ENCODE measurements at regions not wholly inside any gene's neighbourhood (a gene's known extent, or its start where the extent isn't known, plus 50 kb on each side); places are given as distances from the start of the nearest gene placed in this dataset.
"Not testable (repeated sequence)": the region's sequence is repeated elsewhere in the genome, so short reads cannot be mapped to it uniquely, and the experiment has no call there.

DNA sequence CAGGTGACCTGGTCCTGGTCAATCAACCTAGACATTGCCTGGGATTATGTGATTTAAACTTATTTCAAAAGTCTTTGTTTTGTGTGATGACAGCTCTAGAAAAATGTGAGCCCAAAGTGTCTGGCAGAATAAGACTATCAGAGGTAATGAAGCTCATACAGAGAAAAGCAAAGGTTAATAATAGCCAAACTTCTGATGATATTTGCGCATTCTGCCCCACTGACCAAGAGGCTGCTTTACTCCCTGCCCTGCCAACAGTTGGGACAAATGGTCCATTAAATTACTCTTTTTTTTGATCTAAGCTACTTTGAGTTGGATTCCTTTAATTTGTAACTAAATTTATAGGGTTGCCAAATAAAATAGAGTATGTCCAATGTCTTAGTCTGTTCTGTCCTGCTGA, 911.2 kb downstream of the MCTP2 start:
- no peak for DNase-seq (ENCODE audit: low spot score)

DNA sequence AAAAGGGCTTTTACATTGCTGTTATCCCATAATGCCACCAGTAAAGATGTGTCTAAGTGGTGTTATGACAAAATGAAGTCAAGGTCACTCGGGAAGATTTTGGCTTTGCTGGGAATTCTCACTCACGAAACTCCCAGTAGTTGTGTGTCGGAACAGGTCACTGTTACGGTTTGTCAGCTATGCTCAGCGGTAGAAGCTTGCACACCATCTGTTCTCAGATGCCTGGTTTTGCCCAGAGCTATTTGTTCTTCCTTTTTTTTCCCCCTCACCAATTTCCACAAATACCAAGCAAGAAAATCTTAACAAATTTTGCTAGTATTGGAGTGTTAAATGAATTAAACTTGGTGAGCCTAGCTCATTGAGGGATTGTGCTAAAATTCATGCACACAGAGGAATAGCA, 915.1 kb downstream of the MCTP2 start:
- DNase-seq (ENCODE audit: low spot score) = no peak

DNA sequence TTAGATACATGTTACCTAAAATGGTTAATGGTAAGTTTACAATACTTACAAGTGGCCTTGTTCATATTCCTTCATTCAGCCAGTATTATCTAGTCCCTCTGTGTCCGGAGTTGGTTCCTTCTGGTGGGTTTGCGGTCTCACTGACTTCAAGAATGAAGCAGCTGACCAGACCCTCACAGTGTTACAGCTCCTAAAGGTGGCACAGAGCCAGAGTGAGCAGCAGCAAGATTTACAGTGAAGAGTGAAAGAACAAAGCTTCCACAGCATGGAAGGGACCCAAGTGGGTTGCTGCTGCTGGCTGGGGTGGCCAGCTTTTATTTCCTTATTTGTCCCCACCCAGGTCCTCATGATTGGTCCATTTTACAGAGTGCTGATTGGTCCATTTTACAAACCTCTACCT, 916.8 kb downstream of the MCTP2 start:
- DNase-seq (ENCODE audit: low spot score) = no peak

DNA sequence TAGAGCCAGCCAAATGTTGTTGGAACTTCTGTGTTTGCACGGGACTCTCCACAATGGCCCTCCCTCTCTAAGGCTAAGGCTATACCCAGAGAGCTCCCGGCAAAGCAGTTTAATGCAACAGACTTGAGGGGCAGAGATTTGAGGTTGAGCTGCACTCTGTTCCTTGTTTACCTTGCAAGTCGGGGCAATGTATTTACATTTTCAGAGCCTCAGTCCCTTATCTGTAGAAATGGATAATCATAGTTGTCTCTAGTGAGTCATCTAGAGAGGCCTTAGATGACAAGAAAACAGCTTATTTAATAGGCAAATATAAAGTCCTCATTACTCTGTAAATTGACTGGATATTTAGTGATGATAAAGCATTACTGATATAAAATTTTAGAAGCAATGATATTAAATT, 917.7 kb downstream of the MCTP2 start:
- DNase-seq (ENCODE audit: low spot score) = no peak

DNA sequence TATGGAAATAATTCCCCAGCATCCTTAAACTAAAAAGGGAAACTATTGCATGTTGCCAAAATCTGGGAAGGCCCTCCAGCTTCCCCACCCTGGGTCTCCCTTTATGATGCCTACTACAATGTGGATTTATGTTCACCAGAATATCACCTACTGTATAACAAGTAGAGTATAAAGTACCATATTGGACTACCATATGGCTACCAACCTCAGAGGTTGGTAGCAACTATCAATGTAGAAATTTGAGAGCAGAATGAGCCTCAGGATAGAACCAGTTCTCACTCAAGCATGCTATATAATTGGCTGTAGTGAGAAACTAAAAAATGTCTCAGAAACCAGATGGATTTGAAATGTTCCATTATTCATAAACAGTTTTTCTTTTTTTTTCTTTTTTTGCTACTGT, 918.4 kb downstream of the MCTP2 start:
- DNase-seq (ENCODE audit: low spot score) = no peak

DNA sequence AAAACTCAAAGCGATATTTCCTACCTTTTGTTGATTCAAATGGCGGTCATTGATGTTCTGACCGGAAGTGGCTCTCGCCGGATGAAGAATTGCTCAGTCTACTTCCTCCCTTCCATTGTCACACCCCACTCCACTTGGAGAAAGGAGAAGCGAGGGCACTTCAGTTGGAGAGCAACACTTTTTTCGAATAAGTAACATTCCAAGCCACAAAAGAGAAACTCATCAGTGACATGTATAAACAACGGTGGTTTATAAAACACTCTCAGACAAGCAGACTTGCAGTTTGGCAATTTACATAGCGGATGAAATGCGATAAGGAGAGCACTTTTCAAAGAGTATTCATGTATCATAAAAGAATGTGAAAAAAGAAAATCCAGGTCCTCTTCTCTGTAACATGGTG, 919.1 kb downstream of the MCTP2 start:
- DNase-seq (ENCODE audit: low spot score) = no peak

DNA sequence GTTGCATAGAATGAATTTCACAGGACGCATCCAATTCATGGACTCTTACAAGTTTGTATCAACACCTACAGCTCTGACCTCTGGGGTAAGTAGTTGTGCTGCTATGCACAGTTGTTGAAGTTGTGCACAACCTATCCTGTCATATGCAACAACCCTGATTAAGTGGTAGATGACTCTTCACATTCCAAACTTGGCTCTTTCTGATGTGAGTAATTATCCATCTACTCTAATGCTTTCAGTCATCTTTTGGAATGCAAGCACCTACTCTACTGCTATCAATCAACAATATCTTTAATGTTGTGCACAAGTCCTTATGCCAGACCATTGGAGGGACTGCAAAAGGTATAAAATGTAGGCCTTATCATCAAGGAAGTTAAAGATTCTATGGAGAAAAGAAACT, 921.4 kb downstream of the MCTP2 start:
- DNase-seq (ENCODE audit: low spot score) = no peak

DNA sequence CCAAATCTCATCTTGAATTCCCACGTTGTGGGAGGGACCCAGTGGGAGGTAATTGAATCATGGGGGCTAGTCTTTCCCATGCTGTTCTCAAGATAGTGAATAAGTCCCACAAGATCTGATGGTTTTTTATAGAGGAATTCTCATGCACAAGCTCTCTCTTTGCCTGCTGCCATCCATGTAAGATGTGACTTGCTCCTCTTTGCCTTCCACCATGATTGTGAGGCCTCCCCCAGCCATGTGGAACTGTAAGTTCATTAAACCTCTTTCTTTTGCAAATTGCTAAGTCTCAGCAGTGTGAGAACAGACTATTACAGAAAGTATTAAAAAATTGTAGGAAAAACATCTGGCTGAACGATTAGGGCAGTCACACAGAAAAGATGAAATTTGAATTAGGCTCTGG, 921.8 kb downstream of the MCTP2 start:
- DNase-seq (ENCODE audit: low spot score) = not testable (repeated sequence)

DNA sequence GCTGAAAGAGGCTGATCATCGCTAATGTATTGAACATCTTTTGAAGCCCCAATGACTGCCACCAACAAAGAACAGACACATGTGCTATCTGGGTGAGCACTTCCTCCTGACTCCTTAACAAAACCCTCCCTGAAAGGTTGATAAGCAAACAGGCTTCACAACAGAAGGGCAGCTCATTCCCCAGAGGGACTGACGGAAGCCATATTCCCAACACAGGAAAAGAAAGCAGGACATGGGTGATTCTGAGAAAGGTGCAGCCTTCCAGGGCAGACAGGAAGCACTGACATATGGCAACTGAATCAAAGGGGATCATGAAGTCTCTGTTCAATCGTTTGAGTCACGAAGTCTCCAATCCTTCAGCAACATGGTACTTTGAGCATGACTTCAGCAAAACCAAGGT, 929.0 kb downstream of the MCTP2 start:
- DNase-seq (ENCODE audit: low spot score) = no peak

DNA sequence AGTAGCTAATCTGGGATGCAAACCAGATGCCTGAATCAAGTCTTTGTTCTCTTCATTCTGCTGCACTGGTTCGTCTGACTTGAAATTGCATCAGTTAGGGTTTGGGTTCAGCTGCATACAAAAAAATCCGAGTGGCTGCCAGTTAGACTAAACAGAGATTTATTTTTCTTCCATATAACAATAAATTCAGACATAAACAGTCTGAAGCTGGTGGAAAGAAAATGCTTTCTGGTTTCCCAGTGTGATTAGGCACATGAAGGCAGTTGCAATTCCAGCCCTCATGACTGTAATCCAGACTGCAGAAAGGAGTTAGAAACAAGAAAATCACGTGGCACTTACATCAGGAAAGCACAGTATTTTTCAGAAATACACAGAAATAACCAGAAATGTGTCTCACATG, 930.7 kb downstream of the MCTP2 start:
- DNase-seq (ENCODE audit: low spot score) = no peak

DNA sequence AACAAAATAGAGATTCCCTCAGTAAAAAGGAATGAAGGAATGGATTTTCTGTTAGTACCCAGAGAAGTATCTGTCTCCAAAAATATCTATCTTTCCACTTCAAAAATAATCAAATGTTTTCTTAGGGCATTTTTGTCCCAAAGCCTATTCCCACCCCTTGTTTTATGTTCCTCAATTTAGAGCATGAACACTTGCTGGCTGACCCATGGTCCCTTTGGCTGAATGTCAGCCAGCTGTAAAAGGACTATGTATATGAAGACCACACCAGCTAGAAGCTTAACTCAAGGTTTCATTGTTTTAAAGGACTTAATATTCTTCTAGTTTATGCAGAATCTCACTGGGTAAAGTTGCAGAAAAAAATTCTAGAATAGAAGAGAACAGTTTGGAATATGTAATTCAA, 931.2 kb downstream of the MCTP2 start:
- DNase-seq (ENCODE audit: low spot score) = no peak

DNA sequence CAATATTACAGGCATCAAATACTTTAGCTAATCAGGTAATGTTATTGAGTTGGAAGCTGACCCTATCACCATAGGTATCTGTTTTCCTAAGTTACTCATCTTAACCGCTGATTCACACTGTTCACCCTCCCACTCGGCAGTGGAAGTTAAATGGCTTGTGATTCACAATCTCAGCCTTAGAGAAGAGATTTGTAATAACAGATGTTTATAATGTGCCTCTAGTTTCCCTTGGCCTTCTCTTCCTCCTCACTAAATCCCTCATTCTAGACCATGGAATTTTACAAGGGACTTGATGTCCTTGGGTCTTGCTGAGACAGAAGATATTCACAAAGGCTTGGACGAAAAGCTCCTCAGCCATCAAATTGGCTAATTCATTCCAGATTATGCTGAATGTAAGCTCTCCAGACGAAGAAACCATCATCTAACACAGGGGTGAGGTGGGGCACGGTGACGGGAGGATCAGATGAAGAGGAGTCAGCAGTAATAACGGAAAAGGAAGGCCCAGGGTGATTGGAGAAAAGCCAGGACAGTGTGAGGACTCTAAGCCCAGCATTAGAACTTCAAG, 931.7 kb downstream of the MCTP2 start:
- DNase-seq (ENCODE audit: low spot score) = no peak

DNA sequence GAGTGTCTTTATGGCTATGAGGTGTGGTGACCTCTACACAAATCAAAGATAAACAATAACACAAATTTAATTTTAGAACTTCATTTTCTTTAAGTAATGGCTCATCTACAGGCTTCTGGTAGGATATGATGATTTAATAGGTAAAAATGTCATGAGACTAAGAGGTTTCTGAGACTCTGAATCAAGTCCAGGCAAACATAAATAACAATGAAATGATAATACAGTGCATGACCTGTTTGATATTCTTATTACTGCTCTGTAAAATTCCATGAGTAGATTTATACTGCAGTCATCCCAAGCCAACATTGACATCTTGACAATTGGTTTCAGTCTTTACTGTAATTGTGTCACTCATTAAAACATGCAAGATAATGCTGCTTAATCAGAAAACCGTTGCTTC, 936.8 kb downstream of the MCTP2 start:
- no peak for DNase-seq (ENCODE audit: low spot score)

DNA sequence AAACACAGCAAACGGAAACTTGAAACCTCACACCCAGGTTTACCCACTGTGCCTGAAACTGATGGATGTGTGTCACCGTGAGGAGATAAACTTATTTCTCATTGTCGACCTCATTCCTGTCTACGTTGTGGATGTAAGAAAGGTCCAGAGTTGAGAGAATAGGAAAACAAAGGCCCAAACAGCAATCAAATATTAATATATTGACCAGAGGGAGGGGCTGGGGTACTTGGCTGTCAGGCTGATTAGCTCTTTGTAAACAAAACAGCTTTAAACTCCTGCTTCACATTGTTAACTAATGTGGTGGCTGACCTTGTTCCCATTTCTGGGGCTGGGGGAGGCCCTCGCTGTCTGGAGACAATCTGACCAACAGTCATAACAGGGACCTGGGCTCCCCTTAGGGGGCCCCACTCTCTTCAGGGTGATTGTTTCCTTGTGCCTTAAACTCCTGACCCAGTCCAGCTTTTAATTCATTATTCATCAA, 937.6 kb downstream of the MCTP2 start:
- DNase-seq (ENCODE audit: low spot score) = no peak

DNA sequence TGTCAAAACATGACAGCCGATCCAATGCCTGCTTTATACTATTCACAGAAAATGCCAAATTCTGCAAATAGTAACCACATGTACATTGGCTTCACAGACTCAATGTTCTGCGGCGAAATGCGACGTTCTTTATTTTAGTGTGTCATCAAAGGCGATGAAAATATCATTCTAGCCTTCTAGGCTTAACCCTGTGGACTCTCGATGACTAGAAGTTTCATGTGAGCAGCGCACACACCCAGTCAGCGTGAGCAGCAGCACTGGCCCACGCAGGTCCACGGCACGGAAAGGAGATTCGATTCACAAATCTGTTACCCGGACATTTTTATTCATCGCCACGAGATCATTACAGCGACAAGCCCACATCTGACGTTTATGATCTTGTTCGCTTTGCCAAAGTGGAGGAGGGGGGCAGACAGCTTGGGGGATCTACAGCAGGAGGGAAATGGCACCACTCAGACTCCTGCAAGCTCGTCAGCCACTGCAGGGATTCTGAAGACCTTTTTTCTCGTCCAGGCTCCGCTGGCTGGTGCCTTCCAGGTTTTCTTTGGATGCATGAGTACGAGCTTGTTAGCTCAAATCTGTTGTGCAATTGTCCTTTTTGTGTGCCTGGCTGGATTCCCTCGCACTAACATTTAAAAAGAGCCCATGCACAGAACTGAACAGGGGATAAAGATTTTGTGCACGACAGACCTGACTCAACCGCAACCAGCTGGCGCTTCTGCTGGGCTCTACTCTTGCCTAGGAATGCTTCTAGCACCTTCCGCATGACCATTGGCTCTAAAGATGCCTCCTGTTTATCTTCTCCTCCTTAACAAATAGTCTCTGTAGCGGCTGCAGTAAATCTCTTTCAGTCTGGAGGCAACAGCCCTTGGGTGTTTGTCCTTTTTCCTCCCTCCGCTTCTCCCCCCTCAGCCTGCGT, 938.4 kb downstream of the MCTP2 start:
- DNase-seq (ENCODE audit: low spot score) = no peak

DNA sequence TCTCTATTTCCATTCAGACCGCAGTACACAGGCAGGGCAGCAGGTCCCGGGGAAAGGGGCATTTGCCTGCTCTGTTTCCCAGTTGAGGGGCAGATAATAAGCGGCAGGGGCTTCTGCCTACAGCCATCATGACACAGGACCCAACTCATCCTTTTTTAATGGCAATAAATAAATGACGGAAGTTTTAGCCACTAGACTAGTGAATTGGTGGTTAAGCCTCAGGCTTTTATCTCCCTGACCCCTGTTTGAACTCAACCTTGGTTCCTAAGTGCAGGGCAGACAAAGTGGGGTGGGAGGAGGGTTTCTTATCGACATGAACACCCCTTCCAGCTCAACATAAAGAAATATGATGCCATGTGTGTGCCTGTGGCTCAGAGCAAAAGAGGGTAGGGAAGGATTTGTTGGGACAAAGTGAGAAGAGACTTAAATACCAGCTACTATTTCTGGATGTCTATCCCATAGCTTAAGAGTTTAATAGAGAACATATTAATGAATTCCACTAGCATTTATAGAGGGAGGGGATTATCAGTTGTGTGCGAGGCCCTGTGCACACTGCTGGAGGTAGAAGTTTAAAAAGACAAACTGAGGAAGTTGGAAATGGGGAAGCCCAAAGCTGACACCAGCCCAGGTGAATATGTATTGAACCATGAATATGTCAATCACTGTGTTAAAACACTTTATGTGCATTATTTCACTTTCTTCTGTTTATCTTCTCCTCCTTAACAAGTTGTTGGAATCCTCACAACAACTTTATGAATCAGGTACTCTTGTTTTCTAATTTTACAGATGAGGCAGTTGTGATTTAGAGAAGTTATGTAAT, 939.4 kb downstream of the MCTP2 start:
- DNase-seq (ENCODE audit: low spot score) = no peak

DNA sequence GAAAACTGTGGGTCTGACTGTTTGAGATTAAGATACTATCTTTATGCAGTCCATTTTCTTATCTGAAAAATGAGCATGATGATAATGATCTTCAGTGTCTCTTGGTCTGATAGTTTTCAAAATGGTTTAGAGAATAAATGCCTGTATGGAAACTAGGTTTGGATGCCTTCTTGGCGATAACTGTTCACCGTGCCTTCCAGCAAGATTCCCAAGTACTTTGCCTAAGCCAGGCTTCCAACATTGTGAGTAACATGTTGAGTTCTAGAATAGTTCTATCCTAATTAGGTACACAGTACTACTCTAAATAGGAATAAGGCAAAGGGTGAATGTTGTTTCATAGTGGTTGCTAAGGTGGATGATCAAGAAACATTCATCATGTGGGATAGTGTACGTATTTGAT, 940.2 kb downstream of the MCTP2 start:
- DNase-seq (ENCODE audit: low spot score) = no peak

DNA sequence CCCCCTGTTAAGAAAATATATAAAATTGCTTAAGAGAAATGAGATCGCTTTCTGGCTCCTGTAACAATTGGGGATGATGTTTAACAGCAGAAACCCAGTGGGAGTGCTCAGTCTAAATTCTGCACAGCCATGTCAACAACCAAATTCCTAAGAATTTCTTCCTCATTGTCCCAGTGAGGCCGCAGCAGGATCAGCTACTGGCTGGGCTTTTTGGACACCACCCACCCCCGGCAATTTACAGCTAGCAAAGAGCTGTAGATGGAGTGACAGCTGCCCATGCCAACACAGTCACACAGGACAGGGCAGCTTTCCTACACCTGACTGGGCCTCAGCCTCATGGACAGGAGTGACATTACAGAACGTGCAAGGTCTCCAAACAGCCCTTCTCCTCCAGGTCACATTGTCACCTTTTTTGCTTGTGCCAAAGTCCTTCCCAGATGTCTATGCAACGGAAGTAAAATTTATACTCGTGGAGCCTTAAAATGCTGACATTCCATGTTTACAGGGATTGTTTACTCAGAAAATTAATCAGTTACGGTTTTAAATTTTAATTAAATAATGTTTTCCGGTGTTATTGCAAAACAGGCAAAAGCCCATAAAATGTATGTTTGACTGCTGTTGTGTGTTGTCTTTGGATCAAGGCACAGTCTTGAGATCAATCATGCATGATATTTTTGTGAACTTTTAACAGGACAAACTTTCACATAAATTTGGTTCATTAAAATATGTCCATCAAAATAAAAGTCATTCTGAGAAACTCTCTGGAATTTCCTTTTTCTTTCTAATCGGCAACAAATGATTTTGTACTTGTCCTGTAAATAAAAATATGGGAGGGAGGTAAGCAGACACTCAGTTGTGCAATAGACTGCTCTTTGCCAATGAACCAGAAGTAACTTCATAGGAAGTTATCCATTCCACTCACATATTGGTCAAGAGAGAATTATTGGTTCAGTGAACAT, 943.2 kb downstream of the MCTP2 start:
- no peak for DNase-seq (ENCODE audit: low spot score)

DNA sequence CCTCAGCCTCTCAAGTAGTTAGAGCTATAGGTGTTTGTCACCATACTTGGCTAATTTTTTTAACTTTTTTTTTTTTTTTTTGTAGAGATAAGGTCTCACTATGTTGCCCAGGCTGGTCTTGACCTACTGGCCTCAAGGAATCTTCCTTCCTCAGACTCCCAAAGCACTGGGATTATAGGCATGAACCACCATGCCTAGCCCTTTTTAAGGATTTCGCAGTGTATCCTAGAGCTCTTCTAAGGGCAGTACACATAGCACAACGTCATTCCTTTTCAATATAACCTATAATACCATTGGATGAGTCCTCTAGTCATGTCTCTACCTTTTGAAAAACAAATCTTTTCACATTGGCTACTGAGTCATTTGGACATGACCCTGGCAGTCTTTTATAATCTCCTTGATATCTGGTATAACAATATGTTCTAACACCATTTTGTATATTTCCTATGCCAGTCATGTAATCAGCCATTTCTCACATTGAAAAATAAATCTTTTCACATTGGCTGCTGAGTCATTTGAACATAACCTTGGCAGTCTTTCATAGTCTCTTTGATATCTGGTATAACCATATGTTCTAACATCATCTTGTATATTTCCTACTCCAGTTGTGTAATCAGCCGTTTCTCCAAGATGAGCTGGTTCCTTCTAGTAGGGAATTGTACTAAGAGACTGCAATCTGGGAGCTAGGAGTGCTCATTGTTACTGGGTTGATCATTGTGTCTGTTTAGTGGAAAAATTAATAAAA, 944.7 kb downstream of the MCTP2 start:
- no peak for DNase-seq (ENCODE audit: low spot score)

DNA sequence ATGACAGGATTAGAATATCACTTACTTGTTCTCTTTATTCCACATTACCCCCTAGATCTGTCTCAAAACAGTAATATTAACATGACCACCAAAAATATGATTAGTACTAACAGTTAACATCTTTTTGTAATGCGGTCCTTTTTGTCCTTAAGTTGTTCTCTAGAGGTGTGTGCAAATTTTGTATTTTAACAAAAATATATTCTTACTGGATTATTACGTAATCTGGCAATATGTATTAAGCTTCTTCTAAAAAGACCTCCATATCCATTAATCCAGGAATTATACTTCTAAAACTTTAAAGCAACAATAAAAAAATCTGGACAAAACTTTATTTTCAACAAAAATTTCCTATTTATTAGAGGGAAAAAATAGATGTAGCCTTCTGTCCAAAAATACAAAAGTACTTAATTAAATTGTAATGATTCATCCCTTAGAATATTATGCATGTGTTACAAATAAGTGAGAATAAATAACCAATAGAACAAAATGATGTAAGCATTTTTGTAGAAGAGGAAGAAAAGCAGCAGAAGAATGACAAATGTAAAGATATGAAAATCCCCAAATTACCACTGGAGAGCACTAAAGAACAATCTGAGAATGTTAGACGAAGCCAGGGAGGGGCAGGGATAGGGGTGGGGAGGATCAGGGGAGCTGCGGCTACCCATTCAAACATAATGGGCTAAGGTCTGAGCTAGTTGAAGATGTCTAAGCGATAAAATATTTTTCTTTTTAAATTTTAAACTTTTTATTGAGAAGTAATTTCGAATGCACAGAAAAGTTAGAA, 945.6 kb downstream of the MCTP2 start:
- no peak for DNase-seq (ENCODE audit: low spot score)
